PFSK-1 (cell line): ENCODE measurements at regions not wholly inside any gene's neighbourhood (a gene's known extent, or its start where the extent isn't known, plus 50 kb on each side); places are given as distances from the start of the nearest gene placed in this dataset.

ENCODE experiments used
- POLR2AphosphoS5 ChIP-seq: IDR thresholded peaks from 2 replicates; pipeline ENCODE4 v1.6.1; 2012; ENCODE audit warnings: low read depth, mild to moderate bottlenecking, control low read depth, low read length, moderate library complexity
- SIN3A ChIP-seq: IDR thresholded peaks from 2 replicates; pipeline ENCODE4 v1.6.1; 2012; ENCODE audit warnings: mild to moderate bottlenecking, low read length, moderate library complexity, borderline replicate concordance; ENCODE audit not compliant: insufficient read depth
- TF ChIP-seq, protein P1 (sequence below), 2 experiments: IDR thresholded peaks; 2 replicates each; pipeline versions ENCODE4 v1.6.1 to v1.8.0; 2011 to 2012; ENCODE audit warnings: low read depth in 2 of 2, low read length in 2 of 2, control low read depth in 1 of 2, inconsistent platforms in 1 of 2, mild to moderate bottlenecking in 1 of 2, moderate library complexity in 1 of 2; ENCODE audit not compliant: insufficient read depth in 1 of 2

GRCh38 chr2:215567504-215567903, 131.6 kb upstream of the FN1 start:
- TF ChIP-seq POLR2AphosphoS5 (no peak), SIN3A (no peak)
- TF ChIP-seq, protein P1, sequence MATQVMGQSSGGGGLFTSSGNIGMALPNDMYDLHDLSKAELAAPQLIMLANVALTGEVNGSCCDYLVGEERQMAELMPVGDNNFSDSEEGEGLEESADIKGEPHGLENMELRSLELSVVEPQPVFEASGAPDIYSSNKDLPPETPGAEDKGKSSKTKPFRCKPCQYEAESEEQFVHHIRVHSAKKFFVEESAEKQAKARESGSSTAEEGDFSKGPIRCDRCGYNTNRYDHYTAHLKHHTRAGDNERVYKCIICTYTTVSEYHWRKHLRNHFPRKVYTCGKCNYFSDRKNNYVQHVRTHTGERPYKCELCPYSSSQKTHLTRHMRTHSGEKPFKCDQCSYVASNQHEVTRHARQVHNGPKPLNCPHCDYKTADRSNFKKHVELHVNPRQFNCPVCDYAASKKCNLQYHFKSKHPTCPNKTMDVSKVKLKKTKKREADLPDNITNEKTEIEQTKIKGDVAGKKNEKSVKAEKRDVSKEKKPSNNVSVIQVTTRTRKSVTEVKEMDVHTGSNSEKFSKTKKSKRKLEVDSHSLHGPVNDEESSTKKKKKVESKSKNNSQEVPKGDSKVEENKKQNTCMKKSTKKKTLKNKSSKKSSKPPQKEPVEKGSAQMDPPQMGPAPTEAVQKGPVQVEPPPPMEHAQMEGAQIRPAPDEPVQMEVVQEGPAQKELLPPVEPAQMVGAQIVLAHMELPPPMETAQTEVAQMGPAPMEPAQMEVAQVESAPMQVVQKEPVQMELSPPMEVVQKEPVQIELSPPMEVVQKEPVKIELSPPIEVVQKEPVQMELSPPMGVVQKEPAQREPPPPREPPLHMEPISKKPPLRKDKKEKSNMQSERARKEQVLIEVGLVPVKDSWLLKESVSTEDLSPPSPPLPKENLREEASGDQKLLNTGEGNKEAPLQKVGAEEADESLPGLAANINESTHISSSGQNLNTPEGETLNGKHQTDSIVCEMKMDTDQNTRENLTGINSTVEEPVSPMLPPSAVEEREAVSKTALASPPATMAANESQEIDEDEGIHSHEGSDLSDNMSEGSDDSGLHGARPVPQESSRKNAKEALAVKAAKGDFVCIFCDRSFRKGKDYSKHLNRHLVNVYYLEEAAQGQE (IDR thresholded peaks at IDR 0.05; ENCODE audit: insufficient read depth in 1 of 2, low read depth in 2 of 2, low read length in 2 of 2): no peak
